ENCODE measurements at regions not wholly inside any gene's neighbourhood (a gene's known extent, or its start where the extent isn't known, plus 50 kb on each side); places are given as distances from the start of the nearest gene placed in this dataset.

GRCh38 chr2:14552286-14552685 lies 80.2 kb upstream of the LRATD1 start:
- TF ChIP-seq CTCF (IDR thresholded peaks at IDR 0.05) (no peak), POLR2A (IDR thresholded peaks at IDR 0.05) (no peak)

Measured in Peyer's patch (tissue), 4 donors.